NB4 (cell line): ENCODE measurements at regions not wholly inside any gene's neighbourhood (a gene's known extent, or its start where the extent isn't known, plus 50 kb on each side); places are given as distances from the start of the nearest gene placed in this dataset.

Experiments
- MYC ChIP-seq: IDR thresholded peaks from 2 replicates; pipeline ENCODE4 v1.6.1; 2011; ENCODE audit warnings: low read depth, low read length
- POLR2A ChIP-seq: IDR thresholded peaks from 2 replicates; pipeline ENCODE4 v1.6.1; 2011; ENCODE audit warnings: mild to moderate bottlenecking; ENCODE audit not compliant: insufficient read length; ENCODE audit errors: extremely low read depth
- TF ChIP-seq, protein P1 (sequence below): IDR thresholded peaks from one replicate; pipeline ENCODE4 v1.5.1; 2012; ENCODE audit warnings: low read depth, low read length
- TF ChIP-seq, protein P2 (sequence below): IDR thresholded peaks from 2 replicates; pipeline ENCODE4 v1.6.1; 2011; ENCODE audit warnings: low read depth, low read length

DNA sequence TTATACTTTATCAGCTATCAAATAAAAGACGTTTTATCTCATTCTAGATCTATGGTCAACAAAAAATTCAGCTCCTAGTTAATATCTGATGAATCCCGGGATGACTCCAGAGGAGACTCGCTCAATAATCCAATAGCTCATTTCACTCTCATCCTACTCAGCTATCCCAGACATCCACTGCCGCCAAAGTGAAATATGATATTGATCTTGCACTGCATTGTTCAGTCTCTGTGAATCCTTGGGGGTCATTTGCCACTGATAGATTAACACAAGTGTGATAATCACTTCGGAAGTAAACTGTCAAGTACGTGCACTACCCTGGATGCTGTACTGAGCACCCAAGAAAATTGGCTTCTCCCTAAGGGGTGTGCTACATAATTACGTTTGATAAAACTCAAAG lies 249.1 kb downstream of the SUCLG1 start:
- TF ChIP-seq, protein P1, sequence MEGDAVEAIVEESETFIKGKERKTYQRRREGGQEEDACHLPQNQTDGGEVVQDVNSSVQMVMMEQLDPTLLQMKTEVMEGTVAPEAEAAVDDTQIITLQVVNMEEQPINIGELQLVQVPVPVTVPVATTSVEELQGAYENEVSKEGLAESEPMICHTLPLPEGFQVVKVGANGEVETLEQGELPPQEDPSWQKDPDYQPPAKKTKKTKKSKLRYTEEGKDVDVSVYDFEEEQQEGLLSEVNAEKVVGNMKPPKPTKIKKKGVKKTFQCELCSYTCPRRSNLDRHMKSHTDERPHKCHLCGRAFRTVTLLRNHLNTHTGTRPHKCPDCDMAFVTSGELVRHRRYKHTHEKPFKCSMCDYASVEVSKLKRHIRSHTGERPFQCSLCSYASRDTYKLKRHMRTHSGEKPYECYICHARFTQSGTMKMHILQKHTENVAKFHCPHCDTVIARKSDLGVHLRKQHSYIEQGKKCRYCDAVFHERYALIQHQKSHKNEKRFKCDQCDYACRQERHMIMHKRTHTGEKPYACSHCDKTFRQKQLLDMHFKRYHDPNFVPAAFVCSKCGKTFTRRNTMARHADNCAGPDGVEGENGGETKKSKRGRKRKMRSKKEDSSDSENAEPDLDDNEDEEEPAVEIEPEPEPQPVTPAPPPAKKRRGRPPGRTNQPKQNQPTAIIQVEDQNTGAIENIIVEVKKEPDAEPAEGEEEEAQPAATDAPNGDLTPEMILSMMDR = no peak
- TF ChIP-seq POLR2A = no peak
- TF ChIP-seq, protein P2, sequence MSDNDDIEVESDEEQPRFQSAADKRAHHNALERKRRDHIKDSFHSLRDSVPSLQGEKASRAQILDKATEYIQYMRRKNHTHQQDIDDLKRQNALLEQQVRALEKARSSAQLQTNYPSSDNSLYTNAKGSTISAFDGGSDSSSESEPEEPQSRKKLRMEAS = no peak
- no peak for TF ChIP-seq MYC
